ENCODE measurements at regions not wholly inside any gene's neighbourhood (a gene's known extent, or its start where the extent isn't known, plus 50 kb on each side); places are given as distances from the start of the nearest gene placed in this dataset.

DNA sequence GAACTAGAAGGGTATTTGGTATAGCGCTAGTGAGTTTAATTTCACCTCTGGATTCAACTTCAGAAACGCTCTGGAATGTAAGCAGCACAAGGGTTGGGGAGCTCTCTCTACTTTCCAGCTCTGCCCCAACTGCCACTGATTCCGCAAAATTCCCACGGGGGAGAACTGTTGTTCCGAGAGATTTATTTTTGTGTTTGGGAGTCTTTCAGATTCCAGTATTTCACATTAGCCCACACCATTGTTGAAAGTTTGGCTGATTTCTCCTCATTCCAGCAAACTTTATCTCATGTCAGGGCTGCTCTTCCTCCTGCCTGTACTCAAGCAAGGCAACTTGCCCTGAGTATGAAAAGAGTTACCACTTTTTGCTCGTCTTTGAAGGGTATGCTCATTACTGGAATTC lies 198.5 kb upstream of the EGFLAM start:
- peaks cover 0 to 4% of the 10 kb centered on the region in 2 donors for H3K9me3 ChIP-seq
- H3K27ac ChIP-seq: no peak overlapping the region
- H3K27me3 ChIP-seq: no peaks in the 10 kb centered on the region
- H3K36me3 ChIP-seq: no peaks in the 10 kb centered on the region
- DNase-seq (ENCODE audit: low spot score in 2 of 2): no peak
- TF ChIP-seq, protein P1, sequence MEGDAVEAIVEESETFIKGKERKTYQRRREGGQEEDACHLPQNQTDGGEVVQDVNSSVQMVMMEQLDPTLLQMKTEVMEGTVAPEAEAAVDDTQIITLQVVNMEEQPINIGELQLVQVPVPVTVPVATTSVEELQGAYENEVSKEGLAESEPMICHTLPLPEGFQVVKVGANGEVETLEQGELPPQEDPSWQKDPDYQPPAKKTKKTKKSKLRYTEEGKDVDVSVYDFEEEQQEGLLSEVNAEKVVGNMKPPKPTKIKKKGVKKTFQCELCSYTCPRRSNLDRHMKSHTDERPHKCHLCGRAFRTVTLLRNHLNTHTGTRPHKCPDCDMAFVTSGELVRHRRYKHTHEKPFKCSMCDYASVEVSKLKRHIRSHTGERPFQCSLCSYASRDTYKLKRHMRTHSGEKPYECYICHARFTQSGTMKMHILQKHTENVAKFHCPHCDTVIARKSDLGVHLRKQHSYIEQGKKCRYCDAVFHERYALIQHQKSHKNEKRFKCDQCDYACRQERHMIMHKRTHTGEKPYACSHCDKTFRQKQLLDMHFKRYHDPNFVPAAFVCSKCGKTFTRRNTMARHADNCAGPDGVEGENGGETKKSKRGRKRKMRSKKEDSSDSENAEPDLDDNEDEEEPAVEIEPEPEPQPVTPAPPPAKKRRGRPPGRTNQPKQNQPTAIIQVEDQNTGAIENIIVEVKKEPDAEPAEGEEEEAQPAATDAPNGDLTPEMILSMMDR (IDR thresholded peaks at IDR 0.05): no peak
- no peak for TF ChIP-seq POLR2A (IDR thresholded peaks at IDR 0.05)
- no peak for TF ChIP-seq POLR2AphosphoS5 (IDR thresholded peaks at IDR 0.05)
- H3K4me1 ChIP-seq: no peaks in the 10 kb centered on the region
- no peak overlapping the region for H3K4me3 ChIP-seq
- intact Hi-C loops (cut with DNase I; ENCODE audit: low total_unique reads): no loop called here

DNA sequence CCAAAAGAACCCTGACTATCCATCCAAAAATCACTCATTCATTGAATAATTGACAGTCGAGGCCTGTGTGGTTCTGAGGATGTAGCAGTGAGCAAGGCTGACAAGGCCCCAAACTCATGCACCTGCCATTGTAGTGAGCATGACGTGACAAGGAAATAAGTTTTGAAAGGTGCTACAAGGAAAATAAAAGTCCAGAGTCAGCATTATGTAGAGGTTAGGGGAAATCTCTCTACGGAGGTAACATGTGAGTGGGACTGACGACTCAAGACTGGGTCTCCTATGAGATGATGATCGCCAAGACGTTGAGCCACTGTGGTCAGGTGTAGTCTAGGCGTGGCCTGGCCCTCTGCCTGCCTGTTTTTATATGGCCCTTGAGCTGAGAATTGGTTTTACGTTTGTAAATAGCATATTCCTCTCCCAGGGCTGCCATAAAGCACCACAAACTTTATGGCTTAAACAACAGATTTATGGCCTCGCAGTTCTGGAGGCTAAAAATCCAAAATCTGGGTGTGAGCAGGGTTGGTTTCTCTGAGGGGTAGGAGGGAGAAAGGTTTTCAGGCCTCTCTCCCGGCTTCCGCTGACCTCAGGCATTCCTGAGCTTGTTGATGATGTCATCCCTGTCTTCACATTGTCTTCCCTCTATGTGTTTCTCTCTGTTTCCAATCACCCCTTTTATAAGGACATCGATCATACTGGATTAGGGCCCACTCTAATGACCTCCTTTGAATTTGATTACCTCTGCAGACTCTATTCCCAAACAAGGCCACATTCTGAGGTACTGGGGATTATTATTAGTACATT lies 206.4 kb upstream of the EGFLAM start:
- Histone ChIP-seq H3K27ac (no peak overlapping the region), H3K4me3 (no peak overlapping the region), H3K36me3 (no peaks in the 10 kb centered on the region), H3K4me1 (no peaks in the 10 kb centered on the region), H3K27me3 (no peaks in the 10 kb centered on the region), H3K9me3 (no peaks in the 10 kb centered on the region)
- no peak for DNase-seq (ENCODE audit: low spot score in 2 of 2)
- intact Hi-C loops (cut with DNase I; ENCODE audit: low total_unique reads): no loop called here
- TF ChIP-seq, protein P1 (IDR thresholded peaks at IDR 0.05): no peak
- TF ChIP-seq POLR2AphosphoS5 (IDR thresholded peaks at IDR 0.05) (no peak), POLR2A (IDR thresholded peaks at IDR 0.05) (no peak)

DNA sequence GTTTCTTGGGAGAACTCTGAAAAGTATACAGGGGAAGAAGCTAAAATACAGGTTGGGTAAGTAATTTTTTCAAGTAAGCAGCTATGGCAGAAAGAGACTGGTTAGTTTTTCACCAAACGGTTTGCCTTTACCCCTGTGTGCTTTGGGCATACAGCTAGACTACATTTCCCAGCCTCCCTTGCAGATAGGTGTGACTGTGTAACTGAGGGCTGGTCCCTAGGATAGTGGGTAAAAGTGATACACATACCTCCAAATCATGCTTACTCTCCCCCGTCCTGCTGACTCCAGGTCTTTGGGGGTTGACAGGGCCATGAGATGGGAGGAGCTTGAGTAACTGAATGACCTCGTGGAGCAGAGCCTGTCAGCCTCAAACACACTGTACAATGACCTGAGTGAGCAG lies 208.6 kb upstream of the GDNF start:
- Histone ChIP-seq H3K27ac (no peak overlapping the region), H3K4me3 (no peak overlapping the region), H3K36me3 (no peaks in the 10 kb centered on the region), H3K27me3 (no peaks in the 10 kb centered on the region), H3K9me3 (no peaks in the 10 kb centered on the region), H3K4me1 (no peaks in the 10 kb centered on the region)
- intact Hi-C loops (cut with DNase I; ENCODE audit: low total_unique reads): no loop called here
- TF ChIP-seq POLR2AphosphoS5 (IDR thresholded peaks at IDR 0.05) (no peak), POLR2A (IDR thresholded peaks at IDR 0.05) (no peak)
- TF ChIP-seq, protein P1 (IDR thresholded peaks at IDR 0.05): no peak
- no peak for DNase-seq (ENCODE audit: low spot score in 2 of 2)

DNA sequence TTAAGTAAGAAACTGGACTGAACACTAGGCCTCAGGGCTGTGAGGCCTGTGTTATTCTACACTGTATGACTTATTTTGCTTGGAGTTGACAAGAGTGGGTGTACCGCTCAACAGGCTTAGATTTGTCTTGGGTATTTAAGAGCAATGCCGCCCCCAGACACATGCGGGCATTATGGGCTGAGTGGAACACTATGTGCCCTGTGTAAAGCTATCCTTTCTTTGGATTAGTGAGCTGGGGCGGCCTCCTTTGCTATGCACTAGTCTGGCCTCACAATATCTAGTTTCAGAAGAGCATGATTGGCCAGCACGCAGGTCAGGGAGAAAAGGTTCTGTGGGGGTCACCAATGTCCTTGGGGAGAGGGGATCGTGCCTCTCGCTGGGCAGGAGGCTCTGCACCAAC lies 206.3 kb upstream of the GDNF start:
- Histone ChIP-seq H3K27ac (no peak overlapping the region), H3K4me1 (no peaks in the 10 kb centered on the region), H3K9me3 (no peaks in the 10 kb centered on the region), H3K4me3 (no peak overlapping the region), H3K27me3 (no peaks in the 10 kb centered on the region), H3K36me3 (no peaks in the 10 kb centered on the region)
- intact Hi-C loops (cut with DNase I; ENCODE audit: low total_unique reads): no loop called here
- DNase-seq (ENCODE audit: low spot score in 2 of 2): no peak
- TF ChIP-seq POLR2AphosphoS5 (IDR thresholded peaks at IDR 0.05) (no peak), POLR2A (IDR thresholded peaks at IDR 0.05) (no peak)
- TF ChIP-seq, protein P1 (IDR thresholded peaks at IDR 0.05): no peak

DNA sequence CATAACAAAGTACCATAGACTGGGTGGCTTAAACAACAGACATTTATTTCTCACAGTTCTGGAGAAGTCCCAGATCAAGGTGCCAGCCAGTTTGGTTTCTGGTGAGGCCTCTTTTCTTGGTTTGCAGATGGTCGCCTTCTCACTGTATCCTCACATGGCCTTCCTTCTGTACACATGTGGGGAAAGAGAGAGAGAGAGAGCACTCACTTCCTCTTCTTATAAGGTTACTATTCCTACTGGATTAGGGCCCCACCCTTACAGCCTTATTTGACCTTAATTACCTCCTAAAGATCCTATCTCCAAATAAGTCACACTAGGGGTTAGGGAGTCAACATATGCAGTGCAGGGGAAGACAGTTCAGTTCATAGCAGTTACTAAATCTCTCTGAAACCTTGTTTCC lies 205.6 kb upstream of the GDNF start:
- TF ChIP-seq, protein P1 (IDR thresholded peaks at IDR 0.05): no peak
- TF ChIP-seq POLR2A (IDR thresholded peaks at IDR 0.05) (no peak), POLR2AphosphoS5 (IDR thresholded peaks at IDR 0.05) (no peak)
- DNase-seq (ENCODE audit: low spot score in 2 of 2): no peak
- no peak overlapping the region for H3K4me3 ChIP-seq
- no peaks in the 10 kb centered on the region for H3K36me3 ChIP-seq
- no peaks in the 10 kb centered on the region for H3K4me1 ChIP-seq
- no peaks in the 10 kb centered on the region for H3K27me3 ChIP-seq
- intact Hi-C loops (cut with DNase I; ENCODE audit: low total_unique reads): no loop called here
- H3K27ac ChIP-seq: no peak overlapping the region
- no peaks in the 10 kb centered on the region for H3K9me3 ChIP-seq

Measured in breast epithelium (tissue), 4 donors.